SK-N-SH (cell line): ENCODE measurements at regions not wholly inside any gene's neighbourhood (a gene's known extent, or its start where the extent isn't known, plus 50 kb on each side); places are given as distances from the start of the nearest gene placed in this dataset.

Experiments used
- CTCF ChIA-PET: fragments of 300-600, 350-600 bp; formaldehyde crosslinking; extraction: SDS; loops from one replicate; lab custom pipeline; 2021; lab: Yijun Ruan, JAX
- POLR2A ChIA-PET: fragments of 350-600 bp; sonication (Branson Sonifier 250); formaldehyde crosslinking; extraction: SDS; loops from one replicate; lab custom pipeline; 2020; ENCODE audit warnings: antibody characterized with exemption, inconsistent platforms; lab: Yijun Ruan, JAX
- DNase-seq: peaks from one replicate; pipeline ENCODE4 v3.0.0; 2012
- H2AFZ ChIP-seq: fragments of 200-600 bp; sonication (generic); 2 replicates; pipeline ENCODE4 v1.8.1; 2016; ENCODE audit warnings: antibody characterized with exemption, mild to moderate bottlenecking, low read depth
- H3F3A ChIP-seq: fragments of 200-600 bp; sonication (generic); replicated peaks from 2 replicates; pipeline ENCODE3; 2016; ENCODE audit warnings: antibody characterized with exemption, mild to moderate bottlenecking; ENCODE audit not compliant: insufficient read depth
- H3K27ac ChIP-seq, 2 experiments: fragments of 200-500 bp in 1 of 2; fragments of 200-600 bp in 1 of 2; sonication (Bioruptor generic) in 1 of 2; sonication (generic), shearing (Covaris generic) in 1 of 2; 2 replicates each; pipeline versions ENCODE4 v1.5.1 to v1.6.1; 2014 to 2016; ENCODE audit warnings: low read depth in 2 of 2, inconsistent platforms in 1 of 2, low read length in 1 of 2, mild to moderate bottlenecking in 1 of 2, mixed read lengths in 1 of 2
- H3K27me3 ChIP-seq: fragments of 200-600 bp; sonication (generic), shearing (Covaris generic); 2 replicates; pipeline ENCODE4 v1.6.1; 2016; ENCODE audit warnings: mixed run types; ENCODE audit not compliant: insufficient read depth
- H3K36me3 ChIP-seq, 2 experiments: fragments of 200-500 bp in 1 of 2; fragments of 200-600 bp in 1 of 2; sonication (Bioruptor generic) in 1 of 2; sonication (generic) in 1 of 2; replicated peaks in 1 of 2; 2 replicates each; pipeline versions ENCODE3 to v1.5.1; 2014 to 2016; ENCODE audit warnings: low read length in 1 of 2, mild to moderate bottlenecking in 1 of 2; ENCODE audit not compliant: insufficient read depth in 2 of 2, control insufficient read depth in 1 of 2
- H3K4me1 ChIP-seq, 2 experiments: fragments of 200-500 bp in 1 of 2; fragments of 200-600 bp in 1 of 2; sonication (Bioruptor generic) in 1 of 2; sonication (generic), shearing (Covaris generic) in 1 of 2; 2 replicates each; pipeline versions ENCODE4 v1.5.1 to v1.6.1; 2014 to 2016; ENCODE audit warnings: low read depth in 1 of 2, low read length in 1 of 2, mixed run types in 1 of 2; ENCODE audit not compliant: insufficient read depth in 2 of 2, control insufficient read depth in 1 of 2
- H3K4me2 ChIP-seq: fragments of 200-600 bp; sonication (generic), shearing (Covaris generic); 2 replicates; pipeline ENCODE4 v1.6.1; 2017; ENCODE audit warnings: mixed run types
- H3K4me3 ChIP-seq, 2 experiments: fragments of 200-500 bp in 1 of 2; fragments of 200-600 bp in 1 of 2; sonication (Bioruptor generic) in 1 of 2; sonication (generic), shearing (Covaris generic) in 1 of 2; 2 replicates each; pipeline versions ENCODE4 v1.5.1 to v1.8.1; 2014 to 2016; ENCODE audit warnings: low read depth in 2 of 2, inconsistent platforms in 1 of 2, low read length in 1 of 2, mild to moderate bottlenecking in 1 of 2, mixed read lengths in 1 of 2, moderate library complexity in 1 of 2
- H3K79me2 ChIP-seq: fragments of 200-600 bp; sonication (generic); 2 replicates; pipeline ENCODE4 v1.8.1; 2017; ENCODE audit warnings: mild to moderate bottlenecking; ENCODE audit not compliant: insufficient read depth
- H3K9ac ChIP-seq: fragments of 200-600 bp; sonication (generic); 2 replicates; pipeline ENCODE4 v1.6.1; 2017; ENCODE audit warnings: mixed run types
- H3K9me2 ChIP-seq: fragments of 200-600 bp; sonication (generic); 2 replicates; pipeline ENCODE4 v1.6.1; 2017; ENCODE audit warnings: mixed run types
- H3K9me3 ChIP-seq: fragments of 200-600 bp; sonication (generic); 2 replicates; pipeline ENCODE4 v1.6.1; 2017; ENCODE audit warnings: mixed run types, mild to moderate bottlenecking, moderate library complexity
- H4K20me1 ChIP-seq: fragments of 200-600 bp; sonication (generic); 2 replicates; pipeline ENCODE4 v1.6.1; 2017; ENCODE audit warnings: mild to moderate bottlenecking, mixed run types; ENCODE audit not compliant: insufficient read depth
- ELF1 ChIP-seq: IDR thresholded peaks from 2 replicates; pipeline ENCODE4 v1.4.0; 2012
- EP300 ChIP-seq, 2 experiments: IDR thresholded peaks; 2 replicates each; pipeline versions ENCODE4 v1.4.0 to v1.6.1; 2012; ENCODE audit warnings: borderline replicate concordance in 1 of 2, low read depth in 1 of 2, low read length in 1 of 2
- EZH2phosphoT487 ChIP-seq: fragments of 200-600 bp; sonication (generic); IDR thresholded peaks from 2 replicates; pipeline ENCODE4 v1.6.1; 2017; ENCODE audit warnings: low read depth, mixed run types, mild to moderate bottlenecking, antibody characterized with exemption, moderate library complexity, borderline replicate concordance
- FOXM1 ChIP-seq: IDR thresholded peaks from 2 replicates; pipeline ENCODE4 v1.4.0; 2012; ENCODE audit warnings: low read depth, mild to moderate bottlenecking
- MXI1 ChIP-seq: IDR thresholded peaks from 2 replicates; pipeline ENCODE4 v1.6.1; 2012; ENCODE audit warnings: mild to moderate bottlenecking, low read depth, low read length, improper control_type of control experiment
- NFIC ChIP-seq: IDR thresholded peaks from 2 replicates; pipeline ENCODE4 v1.4.0; 2012; ENCODE audit warnings: borderline replicate concordance
- RAD21 ChIP-seq: IDR thresholded peaks from 2 replicates; pipeline ENCODE4 v1.6.1; 2012; ENCODE audit warnings: mild to moderate bottlenecking, low read length
- RFX5 ChIP-seq: IDR thresholded peaks from 2 replicates; pipeline ENCODE4 v1.6.1; 2012; ENCODE audit warnings: mild to moderate bottlenecking, improper control_type of control experiment, low read length
- SIN3A ChIP-seq: IDR thresholded peaks from 2 replicates; pipeline ENCODE4 v1.6.1; 2012; ENCODE audit warnings: low read depth, mild to moderate bottlenecking, low read length, moderate library complexity, borderline replicate concordance
- WGBS: methylation state at CpG from one replicate; pipeline ENCODE4 v1.1.6; 2017; ENCODE audit warnings: low lambda C conversion rate; 5-methylcytosine and 5-hydroxymethylcytosine counted together
- TF ChIP-seq, protein P1 (sequence below): fragments of 150-350 bp; IDR thresholded peaks from 2 replicates; pipeline ENCODE4 v1.6.1; 2016; ENCODE audit warnings: mild to moderate bottlenecking, low read depth, low read length
- TF ChIP-seq, protein P2 (sequence below): fragments of 150-350 bp; IDR thresholded peaks from 2 replicates; pipeline ENCODE4 v1.6.1; 2017; ENCODE audit warnings: antibody characterized with exemption, low read length, low read depth, borderline replicate concordance
- TF ChIP-seq, protein P3 (sequence below): IDR thresholded peaks from 2 replicates; pipeline ENCODE4 v1.6.1; 2012; ENCODE audit warnings: mild to moderate bottlenecking, low read depth, low read length, moderate library complexity
- TF ChIP-seq, protein P4 (sequence below): IDR thresholded peaks from 2 replicates; pipeline ENCODE4 v1.4.0; 2012; ENCODE audit warnings: low read depth

DNA sequence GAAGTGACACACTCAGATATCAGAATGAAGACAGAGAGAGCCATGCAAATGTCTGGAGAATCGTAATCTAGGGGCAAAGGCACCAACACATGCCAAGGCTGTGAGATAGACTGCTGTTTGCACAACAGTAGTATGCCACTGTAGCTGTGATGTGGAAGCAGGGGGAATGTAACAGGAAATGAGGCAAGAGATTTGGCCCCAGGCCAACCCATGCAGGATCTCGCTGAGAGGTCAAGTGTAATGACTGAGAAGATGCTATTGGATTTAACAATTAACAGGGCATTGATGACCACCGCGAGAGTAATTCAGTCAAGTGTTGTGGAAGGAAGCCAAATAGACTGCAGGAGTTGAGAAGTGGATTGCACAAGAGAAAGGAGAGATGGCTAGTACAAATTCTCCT lies 107.3 kb upstream of the ST6GALNAC5 start:
- TF ChIP-seq, protein P1, sequence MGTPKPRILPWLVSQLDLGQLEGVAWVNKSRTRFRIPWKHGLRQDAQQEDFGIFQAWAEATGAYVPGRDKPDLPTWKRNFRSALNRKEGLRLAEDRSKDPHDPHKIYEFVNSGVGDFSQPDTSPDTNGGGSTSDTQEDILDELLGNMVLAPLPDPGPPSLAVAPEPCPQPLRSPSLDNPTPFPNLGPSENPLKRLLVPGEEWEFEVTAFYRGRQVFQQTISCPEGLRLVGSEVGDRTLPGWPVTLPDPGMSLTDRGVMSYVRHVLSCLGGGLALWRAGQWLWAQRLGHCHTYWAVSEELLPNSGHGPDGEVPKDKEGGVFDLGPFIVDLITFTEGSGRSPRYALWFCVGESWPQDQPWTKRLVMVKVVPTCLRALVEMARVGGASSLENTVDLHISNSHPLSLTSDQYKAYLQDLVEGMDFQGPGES = no peak
- TF ChIP-seq SIN3A (no peak), EP300 (IDR thresholded peaks at IDR 0.05; ENCODE audit: borderline replicate concordance in 1 of 2, low read depth in 1 of 2, low read length in 1 of 2) (no peak), ELF1 (no peak), NFIC (peak; percentile 83), EZH2phosphoT487 (no peak)
- TF ChIP-seq, protein P2, sequence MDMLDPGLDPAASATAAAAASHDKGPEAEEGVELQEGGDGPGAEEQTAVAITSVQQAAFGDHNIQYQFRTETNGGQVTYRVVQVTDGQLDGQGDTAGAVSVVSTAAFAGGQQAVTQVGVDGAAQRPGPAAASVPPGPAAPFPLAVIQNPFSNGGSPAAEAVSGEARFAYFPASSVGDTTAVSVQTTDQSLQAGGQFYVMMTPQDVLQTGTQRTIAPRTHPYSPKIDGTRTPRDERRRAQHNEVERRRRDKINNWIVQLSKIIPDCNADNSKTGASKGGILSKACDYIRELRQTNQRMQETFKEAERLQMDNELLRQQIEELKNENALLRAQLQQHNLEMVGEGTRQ = no peak
- TF ChIP-seq, protein P3, sequence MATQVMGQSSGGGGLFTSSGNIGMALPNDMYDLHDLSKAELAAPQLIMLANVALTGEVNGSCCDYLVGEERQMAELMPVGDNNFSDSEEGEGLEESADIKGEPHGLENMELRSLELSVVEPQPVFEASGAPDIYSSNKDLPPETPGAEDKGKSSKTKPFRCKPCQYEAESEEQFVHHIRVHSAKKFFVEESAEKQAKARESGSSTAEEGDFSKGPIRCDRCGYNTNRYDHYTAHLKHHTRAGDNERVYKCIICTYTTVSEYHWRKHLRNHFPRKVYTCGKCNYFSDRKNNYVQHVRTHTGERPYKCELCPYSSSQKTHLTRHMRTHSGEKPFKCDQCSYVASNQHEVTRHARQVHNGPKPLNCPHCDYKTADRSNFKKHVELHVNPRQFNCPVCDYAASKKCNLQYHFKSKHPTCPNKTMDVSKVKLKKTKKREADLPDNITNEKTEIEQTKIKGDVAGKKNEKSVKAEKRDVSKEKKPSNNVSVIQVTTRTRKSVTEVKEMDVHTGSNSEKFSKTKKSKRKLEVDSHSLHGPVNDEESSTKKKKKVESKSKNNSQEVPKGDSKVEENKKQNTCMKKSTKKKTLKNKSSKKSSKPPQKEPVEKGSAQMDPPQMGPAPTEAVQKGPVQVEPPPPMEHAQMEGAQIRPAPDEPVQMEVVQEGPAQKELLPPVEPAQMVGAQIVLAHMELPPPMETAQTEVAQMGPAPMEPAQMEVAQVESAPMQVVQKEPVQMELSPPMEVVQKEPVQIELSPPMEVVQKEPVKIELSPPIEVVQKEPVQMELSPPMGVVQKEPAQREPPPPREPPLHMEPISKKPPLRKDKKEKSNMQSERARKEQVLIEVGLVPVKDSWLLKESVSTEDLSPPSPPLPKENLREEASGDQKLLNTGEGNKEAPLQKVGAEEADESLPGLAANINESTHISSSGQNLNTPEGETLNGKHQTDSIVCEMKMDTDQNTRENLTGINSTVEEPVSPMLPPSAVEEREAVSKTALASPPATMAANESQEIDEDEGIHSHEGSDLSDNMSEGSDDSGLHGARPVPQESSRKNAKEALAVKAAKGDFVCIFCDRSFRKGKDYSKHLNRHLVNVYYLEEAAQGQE = no peak
- 53% methylated on average over 4 of the region's 4 CpGs for WGBS
- Histone ChIP-seq H3K27ac (no peak overlapping the region), H3K36me3 (no peaks in the 10 kb centered on the region), H4K20me1 (no peaks in the 10 kb centered on the region), H3K79me2 (no peaks in the 10 kb centered on the region), H3K9me3 (no peaks in the 10 kb centered on the region), H2AFZ (no peak overlapping the region), H3K4me3 (no peak overlapping the region), H3K9me2 (no peaks in the 10 kb centered on the region), H3F3A (no peaks in the 10 kb centered on the region), H3K4me1 (peaks cover 0 to 8% of the 10 kb centered on the region in 2 experiments; a peak in 2 of 4 replicates), H3K9ac (no peak overlapping the region), H3K27me3 (no peaks in the 10 kb centered on the region), H3K4me2 (no peak overlapping the region)
- DNase-seq = peak; percentile 12
- POLR2A ChIA-PET = no interaction called here
- CTCF ChIA-PET = no interaction called here

DNA sequence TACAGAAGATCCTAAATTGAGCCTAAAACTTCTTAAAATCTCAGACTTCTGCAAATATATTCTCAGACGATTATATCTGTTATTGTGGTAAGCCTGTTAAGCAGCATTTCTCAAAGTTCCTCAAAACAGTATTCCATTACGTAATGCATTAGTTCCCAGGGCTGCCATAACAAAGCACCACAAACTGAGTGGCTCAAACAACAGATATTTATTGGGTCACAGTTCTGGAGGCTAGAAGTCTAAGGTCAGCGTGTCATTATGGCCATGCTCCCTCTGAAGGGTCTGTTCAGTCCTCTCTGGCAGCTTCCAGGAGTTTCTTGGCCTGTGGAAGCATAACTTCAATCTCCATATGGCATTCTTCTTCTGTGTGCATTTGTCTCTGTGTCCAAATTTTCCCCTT lies 103.5 kb upstream of the ST6GALNAC5 start:
- H3K79me2 ChIP-seq = no peaks in the 10 kb centered on the region
- H3K27me3 ChIP-seq = no peaks in the 10 kb centered on the region
- no peaks in the 10 kb centered on the region for H3K9me3 ChIP-seq
- H3K4me3 ChIP-seq = no peak overlapping the region
- H2AFZ ChIP-seq = no peak overlapping the region
- 77% methylated on average over 3 of the region's 3 CpGs for WGBS
- POLR2A ChIA-PET = no interaction called here
- H3K9me2 ChIP-seq = no peaks in the 10 kb centered on the region
- TF ChIP-seq, protein P3 = no peak
- TF ChIP-seq RFX5 = no peak
- no peak for TF ChIP-seq SIN3A
- no peak for TF ChIP-seq MXI1
- TF ChIP-seq, protein P4, sequence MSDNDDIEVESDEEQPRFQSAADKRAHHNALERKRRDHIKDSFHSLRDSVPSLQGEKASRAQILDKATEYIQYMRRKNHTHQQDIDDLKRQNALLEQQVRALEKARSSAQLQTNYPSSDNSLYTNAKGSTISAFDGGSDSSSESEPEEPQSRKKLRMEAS = no peak
- no peak for TF ChIP-seq RAD21
- no peak for TF ChIP-seq FOXM1
- peak overlapping the region in 1 of 2 experiments; percentile 86; a peak in 1 of 4 replicates for H3K27ac ChIP-seq
- H3K4me1 ChIP-seq = peaks cover 0 to 14% of the 10 kb centered on the region in 2 experiments; a peak in 2 of 4 replicates
- no peak overlapping the region for H3K9ac ChIP-seq
- H3F3A ChIP-seq = no peaks in the 10 kb centered on the region
- no peak overlapping the region for H3K4me2 ChIP-seq
- no peak for DNase-seq
- H4K20me1 ChIP-seq = no peaks in the 10 kb centered on the region
- CTCF ChIA-PET = interaction anchor here (2.3 kb wide), 1 partner anchor 609 kb away, joined by 8 read pairs; no protein-coding TSS in a partner anchor
- no peaks in the 10 kb centered on the region for H3K36me3 ChIP-seq
